Gastroesophageal sphincter (tissue), 3 donors: ENCODE measurements at regions not wholly inside any gene's neighbourhood (a gene's known extent, or its start where the extent isn't known, plus 50 kb on each side); places are given as distances from the start of the nearest gene placed in this dataset.

Experiments used
- EP300 ChIP-seq: sonication (generic); formaldehyde crosslinking; IDR thresholded peaks from one replicate; pipeline ENCODE4 v1.6.1; 2017; ENCODE audit warnings: antibody characterized with exemption, mild to moderate bottlenecking
- POLR2AphosphoS5 ChIP-seq: sonication (generic); formaldehyde crosslinking; IDR thresholded peaks from one replicate; pipeline ENCODE4 v1.6.1; 2017; ENCODE audit warnings: antibody characterized with exemption
- TF ChIP-seq, protein P1 (sequence below), 4 experiments: fragments of 200-600 bp in 2 of 4; fragments of 450-650 bp in 2 of 4; sonication (generic) in 1 of 4; IDR thresholded peaks; one replicate each; pipeline ENCODE4 v1.5.1; 2017 to 2019; ENCODE audit warnings: antibody characterized with exemption in 4 of 4, mild to moderate bottlenecking in 2 of 4, moderate library complexity in 2 of 4

DNA sequence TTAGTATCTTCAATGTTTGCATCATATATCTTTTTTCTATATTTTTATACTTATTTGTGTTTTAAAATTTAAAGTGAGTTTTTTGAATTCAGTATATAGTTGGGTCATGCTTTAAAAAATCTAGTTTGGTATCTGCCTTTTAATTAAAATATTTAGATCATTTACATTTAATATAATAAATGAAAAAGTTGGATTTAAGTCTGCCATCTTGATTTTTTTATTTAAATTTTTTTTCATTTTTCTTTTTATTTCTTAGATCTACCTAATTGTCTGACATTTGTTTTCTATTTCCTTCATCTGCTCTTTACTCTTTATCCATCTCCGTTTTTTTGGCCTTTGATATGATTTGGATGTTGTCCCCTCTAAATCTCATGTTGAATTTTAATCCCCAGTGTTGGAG is 50.0 kb upstream of the N4BP1 start:
- TF ChIP-seq EP300: no peak
- no peak for TF ChIP-seq POLR2AphosphoS5
- TF ChIP-seq, protein P1, sequence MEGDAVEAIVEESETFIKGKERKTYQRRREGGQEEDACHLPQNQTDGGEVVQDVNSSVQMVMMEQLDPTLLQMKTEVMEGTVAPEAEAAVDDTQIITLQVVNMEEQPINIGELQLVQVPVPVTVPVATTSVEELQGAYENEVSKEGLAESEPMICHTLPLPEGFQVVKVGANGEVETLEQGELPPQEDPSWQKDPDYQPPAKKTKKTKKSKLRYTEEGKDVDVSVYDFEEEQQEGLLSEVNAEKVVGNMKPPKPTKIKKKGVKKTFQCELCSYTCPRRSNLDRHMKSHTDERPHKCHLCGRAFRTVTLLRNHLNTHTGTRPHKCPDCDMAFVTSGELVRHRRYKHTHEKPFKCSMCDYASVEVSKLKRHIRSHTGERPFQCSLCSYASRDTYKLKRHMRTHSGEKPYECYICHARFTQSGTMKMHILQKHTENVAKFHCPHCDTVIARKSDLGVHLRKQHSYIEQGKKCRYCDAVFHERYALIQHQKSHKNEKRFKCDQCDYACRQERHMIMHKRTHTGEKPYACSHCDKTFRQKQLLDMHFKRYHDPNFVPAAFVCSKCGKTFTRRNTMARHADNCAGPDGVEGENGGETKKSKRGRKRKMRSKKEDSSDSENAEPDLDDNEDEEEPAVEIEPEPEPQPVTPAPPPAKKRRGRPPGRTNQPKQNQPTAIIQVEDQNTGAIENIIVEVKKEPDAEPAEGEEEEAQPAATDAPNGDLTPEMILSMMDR (IDR thresholded peaks at IDR 0.05): no peak
